GM12872 (cell line): ENCODE measurements at regions not wholly inside any gene's neighbourhood (a gene's known extent, or its start where the extent isn't known, plus 50 kb on each side); places are given as distances from the start of the nearest gene placed in this dataset.

Experiments
- CTCF ChIP-seq: IDR thresholded peaks from 3 replicates; pipeline ENCODE4 v1.5.1; 2011; ENCODE audit warnings: low read depth, mild to moderate bottlenecking, low read length, moderate library complexity; ENCODE audit not compliant: insufficient read depth

GRCh38 chr22:48704335-48704734 is 1123.3 kb downstream of the BRD1 start:
- no peak for TF ChIP-seq CTCF

GRCh38 chr22:48703265-48703941 is 1124.3 kb downstream of the BRD1 start:
- no peak for TF ChIP-seq CTCF

GRCh38 chr22:48702573-48703264 is 1125.0 kb downstream of the BRD1 start:
- no peak for TF ChIP-seq CTCF

- no peak for TF ChIP-seq CTCF
Observed at GRCh38 chr22:48701296-48702030, 1126.2 kb downstream of the BRD1 start.

GRCh38 chr22:48700566-48701295 is 1126.9 kb downstream of the BRD1 start:
- TF ChIP-seq CTCF: no peak

GRCh38 chr22:48700180-48700565 is 1127.5 kb downstream of the BRD1 start:
- no peak for TF ChIP-seq CTCF

- TF ChIP-seq CTCF: no peak
Observed at GRCh38 chr22:48699511-48699910, 1128.2 kb downstream of the BRD1 start.
